ENCODE measurements at regions not wholly inside any gene's neighbourhood (a gene's known extent, or its start where the extent isn't known, plus 50 kb on each side); places are given as distances from the start of the nearest gene placed in this dataset.

- ATAC-seq: no peak
Measured at GRCh38 chr1:192949783-192950182, 109.4 kb downstream of the UCHL5 start.

- ATAC-seq: no peak
Measured at GRCh38 chr1:192950926-192951325, 108.2 kb downstream of the UCHL5 start.

GRCh38 chr1:192951691-192952460 lies 107.3 kb downstream of the UCHL5 start:
- ATAC-seq: peak; percentile 17

- no peak for ATAC-seq
Measured at GRCh38 chr1:192952646-192953045, 106.5 kb downstream of the UCHL5 start.

GRCh38 chr1:192954705-192955265 lies 104.4 kb downstream of the UCHL5 start:
- no peak for ATAC-seq

GRCh38 chr1:192958350-192958749 lies 100.8 kb downstream of the UCHL5 start:
- no peak for ATAC-seq

GRCh38 chr1:192958871-192959270 lies 100.3 kb downstream of the UCHL5 start:
- ATAC-seq: no peak

GRCh38 chr1:192959657-192960186 lies 99.4 kb downstream of the UCHL5 start:
- ATAC-seq: no peak

All from esophagus mucosa (tissue), 1 donor.